ENCODE measurements at regions not wholly inside any gene's neighbourhood (a gene's known extent, or its start where the extent isn't known, plus 50 kb on each side); places are given as distances from the start of the nearest gene placed in this dataset.

GRCh38 chr10:81524467-81524866 lies 350.5 kb upstream of the NRG3 start:
- no peak for TF ChIP-seq POLR2AphosphoS5 (IDR thresholded peaks at IDR 0.05; ENCODE audit: low read depth, low read length)
- no peak for TF ChIP-seq CTCF (IDR thresholded peaks at IDR 0.05)
